MV-4-11 (cell line): ENCODE measurements at regions not wholly inside any gene's neighbourhood (a gene's known extent, or its start where the extent isn't known, plus 50 kb on each side); places are given as distances from the start of the nearest gene placed in this dataset.
"Not testable (repeated sequence)": the region's sequence is repeated elsewhere in the genome, so short reads cannot be mapped to it uniquely, and the experiment has no call there.

Experiments
- DNase-seq: peaks from one replicate; lab custom pipeline; 2025; lab: John Stamatoyannopoulos, UW

- DNase-seq: not testable (repeated sequence)
These were observed 80.3 kb downstream of the ZNF474 start for GRCh38 chr5:122209601-122210000.

GRCh38 chr5:122218778-122219177 lies 89.4 kb downstream of the ZNF474 start:
- DNase-seq: no peak

GRCh38 chr5:122219436-122220166 lies 90.3 kb downstream of the ZNF474 start:
- no peak for DNase-seq

GRCh38 chr5:122220511-122220910 lies 91.2 kb downstream of the ZNF474 start:
- peak; percentile 85 for DNase-seq

GRCh38 chr5:122221857-122222256 lies 90.2 kb upstream of the SNCAIP start:
- DNase-seq: no peak

GRCh38 chr5:122222580-122222979 lies 89.5 kb upstream of the SNCAIP start:
- no peak for DNase-seq

GRCh38 chr5:122228728-122229392 lies 83.2 kb upstream of the SNCAIP start:
- DNase-seq: no peak

GRCh38 chr5:122229551-122229950 lies 82.5 kb upstream of the SNCAIP start:
- DNase-seq: no peak

GRCh38 chr5:122236270-122237040 lies 75.6 kb upstream of the SNCAIP start:
- no peak for DNase-seq

- DNase-seq: no peak
These were observed 74.1 kb upstream of the SNCAIP start for GRCh38 chr5:122237906-122238305.

GRCh38 chr5:122252319-122252718 lies 59.7 kb upstream of the SNCAIP start:
- DNase-seq: no peak

- no peak for DNase-seq
These were observed 58.2 kb upstream of the SNCAIP start for GRCh38 chr5:122253794-122254193.

GRCh38 chr5:122256388-122256787 lies 55.6 kb upstream of the SNCAIP start:
- DNase-seq: no peak

- DNase-seq: no peak
These were observed 55.0 kb upstream of the SNCAIP start for GRCh38 chr5:122257000-122257399.

- DNase-seq: no peak
These were observed 53.8 kb upstream of the SNCAIP start for GRCh38 chr5:122258241-122258640.

GRCh38 chr5:122258840-122259239 lies 53.2 kb upstream of the SNCAIP start:
- no peak for DNase-seq

GRCh38 chr5:122259995-122260394 lies 52.0 kb upstream of the SNCAIP start:
- DNase-seq: no peak

- DNase-seq: no peak
These were observed 49.9 kb upstream of the SNCAIP start for GRCh38 chr5:122262103-122262502.
